Karpas-422 (cell line): ENCODE measurements at regions not wholly inside any gene's neighbourhood (a gene's known extent, or its start where the extent isn't known, plus 50 kb on each side); places are given as distances from the start of the nearest gene placed in this dataset.

Experiments
- DNase-seq: peaks from one replicate; pipeline ENCODE4 v3.0.0-alpha.2; 2015
- H2AFZ ChIP-seq: fragments of 200-600 bp; sonication (generic); 2 replicates; pipeline ENCODE4 v1.6.1; 2014; ENCODE audit warnings: antibody characterized with exemption, low read length, mixed read lengths
- H3K27ac ChIP-seq: fragments of 200-600 bp; sonication (generic); 2 replicates; pipeline ENCODE4 v1.5.1; 2014; ENCODE audit warnings: mild to moderate bottlenecking, low read length, moderate library complexity
- H3K27me3 ChIP-seq: fragments of 200-600 bp; sonication (generic); 2 replicates; pipeline ENCODE4 v1.6.1; 2014; ENCODE audit warnings: low read length, mixed read lengths
- H3K36me3 ChIP-seq: fragments of 200-600 bp; sonication (generic); 2 replicates; pipeline ENCODE4 v1.6.1; 2014; ENCODE audit warnings: low read length, mixed read lengths; ENCODE audit not compliant: insufficient read depth
- H3K4me1 ChIP-seq: fragments of 200-600 bp; sonication (generic); 2 replicates; pipeline ENCODE4 v1.6.1; 2014; ENCODE audit warnings: mild to moderate bottlenecking, low read length, mixed read lengths
- H3K4me2 ChIP-seq: fragments of 200-600 bp; sonication (generic); 2 replicates; pipeline ENCODE4 v1.6.1; 2014; ENCODE audit warnings: low read length, low read depth, mild to moderate bottlenecking; ENCODE audit not compliant: poor library complexity, severe bottlenecking
- H3K4me3 ChIP-seq: fragments of 200-600 bp; sonication (generic); 2 replicates; pipeline ENCODE4 v1.5.1; 2014; ENCODE audit warnings: mild to moderate bottlenecking, antibody characterized with exemption, low read length, mixed read lengths
- H3K79me2 ChIP-seq: fragments of 200-600 bp; sonication (generic); 2 replicates; pipeline ENCODE4 v1.6.1; 2014; ENCODE audit warnings: mild to moderate bottlenecking, low read length, mixed read lengths
- H3K9ac ChIP-seq: fragments of 200-600 bp; sonication (generic); 2 replicates; pipeline ENCODE4 v1.6.0; 2014; ENCODE audit warnings: low read length
- H3K9me2 ChIP-seq: fragments of 200-600 bp; sonication (generic), shearing (Covaris generic); replicated peaks from 2 replicates; pipeline ENCODE4 v1.6.0; 2014; ENCODE audit warnings: mild to moderate bottlenecking, low read length, moderate library complexity; ENCODE audit not compliant: insufficient read depth
- H3K9me3 ChIP-seq: fragments of 300-700, 200-600 bp; sonication (generic); 2 replicates; pipeline ENCODE4 v1.6.1; 2014; ENCODE audit warnings: low read length, mixed read lengths
- H4K20me1 ChIP-seq: fragments of 200-600 bp; sonication (generic); 2 replicates; pipeline ENCODE4 v1.6.1; 2014; ENCODE audit warnings: mild to moderate bottlenecking, antibody characterized with exemption, low read length, low read depth; ENCODE audit not compliant: insufficient read depth

DNA sequence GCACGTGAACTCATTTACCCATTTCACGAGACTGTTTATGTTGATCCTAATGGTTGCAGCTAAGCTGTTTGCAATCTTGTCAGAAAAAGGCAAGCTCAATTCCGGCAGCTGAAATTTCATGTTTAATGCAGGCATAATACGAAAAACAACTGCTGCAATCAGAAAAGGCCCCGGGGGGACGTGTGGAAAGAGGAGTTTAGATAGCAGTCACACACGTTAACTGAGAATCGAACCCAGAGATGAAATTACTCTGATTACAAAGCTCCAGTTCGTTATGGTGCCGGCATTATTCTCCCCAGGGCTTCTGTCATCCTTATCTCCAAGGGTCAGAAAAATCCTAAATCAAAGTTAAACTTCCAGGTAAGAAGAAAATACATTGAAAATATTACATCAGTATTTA lies 79.9 kb upstream of the MYT1L start:
- Histone ChIP-seq H3K4me2 (no peak overlapping the region), H3K27me3 (no peaks in the 10 kb centered on the region), H3K4me3 (no peak overlapping the region), H3K9ac (no peak overlapping the region), H3K4me1 (no peaks in the 10 kb centered on the region), H3K36me3 (no peaks in the 10 kb centered on the region), H3K9me3 (no peaks in the 10 kb centered on the region), H3K27ac (no peak overlapping the region), H4K20me1 (no peaks in the 10 kb centered on the region), H3K9me2 (no peaks in the 10 kb centered on the region), H2AFZ (no peak overlapping the region), H3K79me2 (no peaks in the 10 kb centered on the region)
- no peak for DNase-seq

DNA sequence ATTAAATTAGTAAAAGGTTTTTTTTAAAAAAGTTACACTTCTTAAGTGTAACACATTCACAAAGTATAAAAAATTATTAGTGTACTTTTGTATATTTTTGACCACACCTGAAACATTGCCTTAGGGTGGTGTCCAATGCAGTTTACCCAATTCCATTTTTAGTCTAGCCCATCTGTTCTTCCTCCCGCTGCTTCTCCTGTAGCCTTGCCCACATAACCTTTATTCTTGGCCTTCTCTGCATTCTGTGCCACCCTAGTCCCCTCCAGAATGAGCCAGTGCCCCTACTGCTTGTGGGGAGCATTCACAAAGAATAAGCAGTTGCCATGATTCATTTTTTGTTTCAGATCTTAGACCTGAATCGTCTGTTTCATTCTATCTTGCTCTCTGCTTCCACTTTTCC lies 78.4 kb upstream of the MYT1L start:
- no peak overlapping the region for H3K27ac ChIP-seq
- H4K20me1 ChIP-seq, result no peaks in the 10 kb centered on the region
- peaks cover 4% of the 10 kb centered on the region; the same call in 1 of the 2 replicates for H3K9me3 ChIP-seq
- H3K4me3 ChIP-seq, result no peak overlapping the region
- H3K9ac ChIP-seq, result no peak overlapping the region
- H3K9me2 ChIP-seq, result no peaks in the 10 kb centered on the region
- H3K27me3 ChIP-seq, result no peaks in the 10 kb centered on the region
- no peaks in the 10 kb centered on the region for H3K4me1 ChIP-seq
- H3K79me2 ChIP-seq, result no peaks in the 10 kb centered on the region
- H2AFZ ChIP-seq, result no peak overlapping the region
- no peak for DNase-seq
- no peak overlapping the region for H3K4me2 ChIP-seq
- H3K36me3 ChIP-seq, result no peaks in the 10 kb centered on the region

DNA sequence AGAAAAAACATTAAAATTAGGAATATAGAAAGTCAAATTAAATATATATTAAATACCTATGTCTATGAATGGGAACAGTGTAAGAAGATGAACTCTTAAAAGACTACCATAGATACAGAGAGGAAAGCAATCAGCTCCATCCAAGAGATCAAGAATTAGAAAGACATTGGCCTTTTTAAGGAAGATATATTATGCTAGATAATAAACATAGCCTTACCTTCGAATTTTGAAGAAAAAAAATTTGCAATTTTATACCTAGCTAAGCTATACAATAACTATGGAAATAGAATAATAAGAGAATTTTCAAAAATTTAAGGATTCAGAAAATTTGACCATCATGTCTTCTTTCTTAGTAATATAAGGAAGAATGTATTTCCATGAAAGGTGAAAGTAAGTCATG lies 74.7 kb upstream of the MYT1L start:
- DNase-seq, result no peak
- no peaks in the 10 kb centered on the region for H3K9me2 ChIP-seq
- no peak overlapping the region for H2AFZ ChIP-seq
- no peaks in the 10 kb centered on the region for H3K27me3 ChIP-seq
- no peak overlapping the region for H3K4me2 ChIP-seq
- no peaks in the 10 kb centered on the region for H3K79me2 ChIP-seq
- no peaks in the 10 kb centered on the region for H3K4me1 ChIP-seq
- H3K9ac ChIP-seq, result no peak overlapping the region
- no peak overlapping the region for H3K4me3 ChIP-seq
- H3K9me3 ChIP-seq, result peaks cover 4% of the 10 kb centered on the region; the same call in 1 of the 2 replicates
- no peaks in the 10 kb centered on the region for H4K20me1 ChIP-seq
- no peaks in the 10 kb centered on the region for H3K36me3 ChIP-seq
- no peak overlapping the region for H3K27ac ChIP-seq

DNA sequence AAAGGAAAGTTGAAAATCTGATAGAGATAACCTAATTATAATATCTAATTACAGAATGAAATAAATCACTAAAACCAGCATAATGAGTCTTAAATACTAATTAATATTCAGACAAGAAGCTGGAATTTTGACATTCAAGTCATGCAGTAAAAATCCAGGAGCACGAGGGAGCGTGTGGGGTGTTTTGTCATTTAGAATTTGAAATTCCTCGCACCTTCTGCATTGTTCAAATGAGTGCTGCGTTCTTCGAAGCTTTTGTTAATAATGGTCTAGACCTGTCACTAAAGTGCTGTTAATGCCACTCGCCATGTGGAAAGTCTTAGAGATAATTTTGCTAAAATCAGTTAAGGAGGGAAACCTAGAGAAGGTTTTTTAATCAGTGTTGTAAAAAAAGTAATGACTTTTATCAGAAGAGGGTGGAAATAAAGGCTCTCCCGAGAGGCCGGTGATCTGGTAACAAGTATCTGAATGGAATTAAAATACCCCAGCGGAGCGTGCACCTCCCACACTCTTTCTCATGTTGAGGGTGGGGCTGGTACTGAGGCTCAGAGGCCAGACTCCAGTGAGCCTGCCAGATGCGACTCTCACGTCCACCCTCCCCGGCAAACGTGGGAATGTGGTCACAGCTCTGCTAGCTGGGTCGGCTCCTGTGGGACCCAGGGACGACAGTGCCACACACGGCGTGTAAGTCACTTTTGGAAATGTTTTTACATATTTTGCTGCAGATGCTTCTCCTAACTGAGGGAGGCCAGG lies 69.4 kb upstream of the MYT1L start:
- no peaks in the 10 kb centered on the region for H3K79me2 ChIP-seq
- no peak overlapping the region for H3K4me2 ChIP-seq
- no peaks in the 10 kb centered on the region for H3K9me2 ChIP-seq
- H3K27me3 ChIP-seq, result no peaks in the 10 kb centered on the region
- no peak overlapping the region for H3K27ac ChIP-seq
- H2AFZ ChIP-seq, result no peak overlapping the region
- H3K9ac ChIP-seq, result no peak overlapping the region
- H3K4me3 ChIP-seq, result no peak overlapping the region
- no peaks in the 10 kb centered on the region for H3K36me3 ChIP-seq
- DNase-seq, result no peak
- no peaks in the 10 kb centered on the region for H3K4me1 ChIP-seq
- H3K9me3 ChIP-seq, result peaks cover 4% of the 10 kb centered on the region; the same call in 1 of the 2 replicates
- H4K20me1 ChIP-seq, result no peaks in the 10 kb centered on the region

DNA sequence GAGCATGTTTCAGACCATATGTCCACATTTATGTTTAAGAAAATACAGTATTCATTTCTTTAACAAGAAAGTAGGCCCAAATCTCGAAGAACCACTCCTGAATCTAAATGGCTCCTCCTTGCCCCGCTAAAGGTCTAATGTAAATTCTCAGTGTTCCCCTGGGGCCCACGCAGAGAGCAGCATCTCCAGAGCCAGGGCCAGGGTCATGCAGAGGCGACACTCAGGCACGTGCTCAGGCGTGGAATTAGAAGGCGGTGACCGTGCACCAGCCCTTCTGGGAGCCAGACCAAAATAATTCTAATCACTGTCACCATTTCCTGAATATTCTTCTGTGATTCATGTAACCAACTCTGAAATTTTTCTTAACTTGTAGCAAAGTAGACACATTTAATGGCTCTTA lies 68.3 kb upstream of the MYT1L start:
- no peak overlapping the region for H3K4me3 ChIP-seq

DNA sequence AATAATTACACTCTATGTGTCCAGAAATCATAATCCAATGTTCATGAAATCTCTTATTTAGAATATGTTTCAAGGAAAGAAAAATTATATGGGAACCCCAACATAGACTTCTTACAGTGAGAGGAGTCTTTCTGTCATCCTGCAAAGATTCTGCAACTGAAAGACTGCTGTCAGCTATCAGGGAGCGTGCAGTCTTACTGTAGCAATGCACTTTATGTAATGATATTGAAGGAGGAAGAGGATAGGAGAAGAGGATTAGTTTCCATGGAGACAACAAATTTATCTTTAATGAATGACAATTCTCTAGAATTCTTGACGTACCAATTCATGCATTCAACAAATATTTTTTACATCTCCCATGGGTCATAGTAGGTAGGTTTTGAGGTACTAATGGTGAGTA lies 61.3 kb upstream of the MYT1L start:
- no peaks in the 10 kb centered on the region for H3K79me2 ChIP-seq
- H3K4me2 ChIP-seq, result no peak overlapping the region
- no peaks in the 10 kb centered on the region for H3K27me3 ChIP-seq
- H4K20me1 ChIP-seq, result no peaks in the 10 kb centered on the region
- H3K9ac ChIP-seq, result no peak overlapping the region
- no peaks in the 10 kb centered on the region for H3K9me3 ChIP-seq
- DNase-seq, result no peak
- no peaks in the 10 kb centered on the region for H3K4me1 ChIP-seq
- no peak overlapping the region for H3K27ac ChIP-seq
- H2AFZ ChIP-seq, result no peak overlapping the region
- H3K36me3 ChIP-seq, result no peaks in the 10 kb centered on the region
- H3K9me2 ChIP-seq, result 0 out of 2 replicates have a peak, but pooled peaks cover 4% of the 10 kb centered on the region
- no peak overlapping the region for H3K4me3 ChIP-seq

More for the DNA sequence above, 68.3 kb upstream of the MYT1L start:
- no peak overlapping the region for H2AFZ ChIP-seq
- no peaks in the 10 kb centered on the region for H3K4me1 ChIP-seq
- H3K36me3 ChIP-seq, result no peaks in the 10 kb centered on the region
- no peaks in the 10 kb centered on the region for H3K27me3 ChIP-seq
- DNase-seq, result no peak
- 0 out of 2 replicates have a peak, but pooled peaks cover 4% of the 10 kb centered on the region for H3K9me2 ChIP-seq
- H3K9ac ChIP-seq, result no peak overlapping the region
- H3K27ac ChIP-seq, result no peak overlapping the region
- H4K20me1 ChIP-seq, result no peaks in the 10 kb centered on the region
- H3K9me3 ChIP-seq, result no peaks in the 10 kb centered on the region
- no peak overlapping the region for H3K4me2 ChIP-seq
- H3K79me2 ChIP-seq, result no peaks in the 10 kb centered on the region

DNA sequence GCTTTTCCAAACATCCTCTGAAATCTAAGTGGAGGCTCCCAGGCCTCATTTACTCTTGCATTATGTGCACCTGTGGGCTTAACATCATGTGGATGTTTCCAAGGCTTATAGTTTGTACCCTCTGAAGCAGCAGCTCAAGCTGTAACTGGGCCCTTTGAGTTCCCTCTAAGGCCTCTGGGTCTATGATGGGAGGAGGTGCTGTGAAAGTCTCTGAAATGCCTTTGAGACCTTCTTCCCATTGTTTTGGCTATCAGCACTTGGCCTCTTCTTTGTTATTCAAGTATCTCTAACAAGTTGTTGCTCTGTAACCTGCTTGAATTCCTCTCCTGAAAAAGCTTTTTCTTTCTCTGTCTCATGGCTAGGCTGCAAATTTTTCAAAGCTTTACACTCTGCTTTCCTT lies 58.1 kb upstream of the MYT1L start:
- no peaks in the 10 kb centered on the region for H3K36me3 ChIP-seq
- H3K27ac ChIP-seq, result no peak overlapping the region
- H3K27me3 ChIP-seq, result no peaks in the 10 kb centered on the region
- H2AFZ ChIP-seq, result no peak overlapping the region
- no peak overlapping the region for H3K4me2 ChIP-seq
- H4K20me1 ChIP-seq, result no peaks in the 10 kb centered on the region
- no peaks in the 10 kb centered on the region for H3K9me3 ChIP-seq
- H3K4me3 ChIP-seq, result no peak overlapping the region
- no peak for DNase-seq
- H3K9me2 ChIP-seq, result no peaks in the 10 kb centered on the region
- no peak overlapping the region for H3K9ac ChIP-seq
- H3K79me2 ChIP-seq, result no peaks in the 10 kb centered on the region
- H3K4me1 ChIP-seq, result no peaks in the 10 kb centered on the region
